Brain microvascular endothelial cell (primary cell): ENCODE measurements at regions not wholly inside any gene's neighbourhood (a gene's known extent, or its start where the extent isn't known, plus 50 kb on each side); places are given as distances from the start of the nearest gene placed in this dataset.

Experiments
- DNase-seq: peaks from one replicate; pipeline ENCODE4 v3.0.0-alpha.2; 2020
- H3K27ac ChIP-seq: fragments of 250-450 bp; sonication (Bioruptor Pico); 2 replicates; pipeline ENCODE4 v1.5.1; 2020; ENCODE audit warnings: mild to moderate bottlenecking, moderate library complexity
- H3K27me3 ChIP-seq: fragments of 250-450 bp; sonication (Bioruptor Pico); replicated peaks from 2 replicates; pipeline ENCODE4 v1.5.1; 2020; ENCODE audit warnings: mild to moderate bottlenecking
- H3K36me3 ChIP-seq: fragments of 250-450 bp; sonication (Bioruptor Pico); replicated peaks from 2 replicates; pipeline ENCODE4 v1.5.1; 2020; ENCODE audit warnings: mild to moderate bottlenecking
- H3K4me3 ChIP-seq: 2 replicates; pipeline ENCODE4 v1.5.1; 2011; ENCODE audit warnings: low read depth, mild to moderate bottlenecking, control low read depth, low read length, moderate library complexity
- in situ Hi-C: cut with HindIII; loops from 2 replicates; pipeline ENCODE4 v1.10.0; 2017; ENCODE audit warnings: low sequenced_read_pairs, low pct_ligation_motif_present
- TF ChIP-seq, protein P1 (sequence below): IDR thresholded peaks from 2 replicates; pipeline ENCODE4 v1.5.1; 2011; ENCODE audit warnings: low read depth, mild to moderate bottlenecking, moderate library complexity, low read length, control low read depth, inconsistent platforms; ENCODE audit errors: missing control alignments

DNA sequence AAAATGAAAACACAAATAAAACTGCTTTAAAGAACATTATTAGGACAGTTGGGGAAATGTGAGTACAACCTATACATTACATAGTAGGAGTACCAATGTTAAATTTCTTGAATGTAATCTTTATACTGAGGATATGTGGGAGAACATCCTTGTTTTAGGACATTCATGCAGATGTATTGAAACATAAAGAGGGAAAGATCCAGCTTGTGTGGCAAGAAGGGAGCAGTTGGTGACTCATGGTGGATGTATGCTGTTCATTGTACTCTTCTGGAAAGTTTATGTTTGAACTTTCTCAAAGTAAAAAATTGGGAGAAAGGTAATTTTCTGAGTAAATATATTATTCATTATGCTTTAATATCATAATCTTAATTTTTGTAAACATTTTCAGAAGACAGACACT lies 132.1 kb upstream of the DLGAP1 start:
- Histone ChIP-seq H3K27ac (no peak overlapping the region), H3K27me3 (no peaks in the 10 kb centered on the region), H3K36me3 (no peaks in the 10 kb centered on the region), H3K4me3 (no peak overlapping the region)
- no peak for DNase-seq
- in situ Hi-C loops, result no loop called here
- TF ChIP-seq, protein P1, sequence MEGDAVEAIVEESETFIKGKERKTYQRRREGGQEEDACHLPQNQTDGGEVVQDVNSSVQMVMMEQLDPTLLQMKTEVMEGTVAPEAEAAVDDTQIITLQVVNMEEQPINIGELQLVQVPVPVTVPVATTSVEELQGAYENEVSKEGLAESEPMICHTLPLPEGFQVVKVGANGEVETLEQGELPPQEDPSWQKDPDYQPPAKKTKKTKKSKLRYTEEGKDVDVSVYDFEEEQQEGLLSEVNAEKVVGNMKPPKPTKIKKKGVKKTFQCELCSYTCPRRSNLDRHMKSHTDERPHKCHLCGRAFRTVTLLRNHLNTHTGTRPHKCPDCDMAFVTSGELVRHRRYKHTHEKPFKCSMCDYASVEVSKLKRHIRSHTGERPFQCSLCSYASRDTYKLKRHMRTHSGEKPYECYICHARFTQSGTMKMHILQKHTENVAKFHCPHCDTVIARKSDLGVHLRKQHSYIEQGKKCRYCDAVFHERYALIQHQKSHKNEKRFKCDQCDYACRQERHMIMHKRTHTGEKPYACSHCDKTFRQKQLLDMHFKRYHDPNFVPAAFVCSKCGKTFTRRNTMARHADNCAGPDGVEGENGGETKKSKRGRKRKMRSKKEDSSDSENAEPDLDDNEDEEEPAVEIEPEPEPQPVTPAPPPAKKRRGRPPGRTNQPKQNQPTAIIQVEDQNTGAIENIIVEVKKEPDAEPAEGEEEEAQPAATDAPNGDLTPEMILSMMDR, result no peak

DNA sequence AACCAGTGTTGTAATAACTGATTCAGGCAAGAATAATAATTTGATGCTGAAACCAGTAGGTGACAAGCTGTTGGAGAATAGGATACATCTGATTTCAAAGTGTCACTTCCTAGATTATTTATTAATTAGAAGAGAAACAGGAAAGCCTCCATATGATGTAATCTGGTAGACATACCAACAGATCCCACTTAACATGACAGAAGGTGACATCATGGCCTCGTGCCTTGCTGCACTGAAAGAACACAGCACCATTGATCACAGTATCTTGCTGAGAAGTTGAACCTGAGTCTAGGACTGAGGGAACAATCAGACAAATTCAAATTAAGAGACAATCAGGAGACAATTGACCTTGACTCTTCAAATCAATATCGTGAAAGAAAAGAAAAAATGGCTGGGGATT lies 131.6 kb upstream of the DLGAP1 start:
- H3K36me3 ChIP-seq, result no peaks in the 10 kb centered on the region
- DNase-seq, result no peak
- TF ChIP-seq, protein P1, result no peak
- no peak overlapping the region for H3K27ac ChIP-seq
- no peak overlapping the region for H3K4me3 ChIP-seq
- in situ Hi-C loops, result no loop called here
- H3K27me3 ChIP-seq, result no peaks in the 10 kb centered on the region

DNA sequence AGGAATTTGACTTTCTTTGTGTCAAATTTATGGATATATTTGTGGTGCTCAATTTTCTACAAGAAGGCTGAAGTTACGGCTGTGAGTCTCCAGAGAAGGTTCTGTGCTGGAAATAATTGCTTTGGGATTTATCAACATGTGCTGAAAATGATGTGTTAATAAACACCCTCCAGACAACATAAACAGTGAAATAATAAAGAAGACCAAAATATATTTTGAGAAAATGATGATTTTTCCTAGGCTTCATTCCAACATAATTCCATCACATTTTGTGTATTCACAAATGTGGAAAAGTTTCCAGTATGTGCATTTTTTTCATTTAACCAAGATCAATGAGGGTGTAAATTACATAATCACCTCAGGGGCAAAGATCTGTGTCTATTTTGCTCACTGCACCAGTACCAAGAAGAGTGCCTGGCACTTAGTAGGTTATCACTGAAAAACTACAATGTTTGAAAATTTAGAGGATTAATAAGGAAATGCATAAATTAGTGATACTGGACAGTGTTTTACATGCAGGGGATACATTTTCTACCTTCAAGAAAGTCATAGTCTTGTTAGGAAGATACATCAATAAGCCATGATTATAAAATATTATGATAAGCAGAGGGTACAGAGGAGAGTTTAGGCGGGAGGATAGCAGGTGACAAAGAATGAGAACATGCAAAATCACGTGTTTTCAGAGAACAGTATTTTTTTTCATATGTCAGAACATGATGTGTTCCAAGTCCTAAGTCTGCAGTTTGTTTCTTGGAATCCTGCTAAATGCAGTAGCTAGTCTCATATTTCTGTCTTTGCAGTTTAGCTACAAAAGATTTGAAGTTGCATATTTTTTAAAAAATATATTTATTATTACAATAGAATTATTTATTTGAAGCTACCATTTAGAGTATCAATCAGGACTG lies 127.6 kb upstream of the DLGAP1 start:
- TF ChIP-seq, protein P1, result no peak
- no peak for DNase-seq
- no peaks in the 10 kb centered on the region for H3K36me3 ChIP-seq
- in situ Hi-C loops, result no loop called here
- H3K4me3 ChIP-seq, result no peak overlapping the region
- H3K27me3 ChIP-seq, result no peaks in the 10 kb centered on the region
- no peak overlapping the region for H3K27ac ChIP-seq

DNA sequence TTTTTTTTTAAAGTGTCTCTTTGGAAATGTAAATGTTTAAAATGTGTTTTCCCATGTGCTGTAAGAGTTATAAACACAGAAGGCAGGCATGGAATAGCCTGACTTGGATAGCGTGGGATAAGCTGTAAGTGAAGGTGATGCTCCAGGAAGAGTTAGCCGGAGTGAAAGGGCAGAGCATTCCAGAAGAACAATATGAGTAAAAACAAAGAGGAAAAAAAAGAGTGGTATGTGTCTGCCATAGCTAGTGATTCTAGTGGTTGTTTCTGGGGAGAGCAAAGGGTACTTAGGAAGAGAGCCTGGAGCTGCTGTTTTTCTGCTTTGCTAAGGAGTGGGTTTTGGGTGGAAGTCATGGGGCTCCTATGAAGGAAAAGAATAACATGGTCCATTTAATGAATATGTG lies 126.9 kb upstream of the DLGAP1 start:
- Histone ChIP-seq H3K36me3 (no peaks in the 10 kb centered on the region), H3K27ac (no peak overlapping the region), H3K27me3 (no peaks in the 10 kb centered on the region), H3K4me3 (no peak overlapping the region)
- in situ Hi-C loops, result no loop called here
- no peak for DNase-seq
- TF ChIP-seq, protein P1, result no peak

DNA sequence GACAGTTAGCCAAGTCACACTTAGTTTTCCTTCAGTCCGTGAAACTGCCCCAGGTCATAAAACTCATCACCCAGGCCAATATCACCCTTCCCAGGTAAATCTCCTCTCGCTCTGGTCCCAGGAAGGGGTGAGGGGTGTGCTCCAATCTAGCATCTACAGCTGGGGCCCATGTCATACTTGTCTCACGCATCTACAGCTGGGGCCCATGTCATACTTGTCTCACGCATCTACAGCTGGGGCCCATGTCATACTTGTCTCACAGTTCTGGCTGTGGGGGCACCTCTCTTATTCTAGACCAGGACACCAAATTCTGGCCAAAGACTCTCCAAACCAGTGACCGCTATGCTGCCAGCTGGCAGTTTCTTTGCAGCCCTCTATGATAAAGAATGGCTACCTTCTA lies 123.3 kb upstream of the DLGAP1 start:
- DNase-seq, result no peak
- Histone ChIP-seq H3K4me3 (no peak overlapping the region), H3K27me3 (no peaks in the 10 kb centered on the region), H3K36me3 (no peaks in the 10 kb centered on the region), H3K27ac (no peak overlapping the region)
- TF ChIP-seq, protein P1, result no peak
- in situ Hi-C loops, result no loop called here
